GM08714 (cell line): ENCODE measurements at regions not wholly inside any gene's neighbourhood (a gene's known extent, or its start where the extent isn't known, plus 50 kb on each side); places are given as distances from the start of the nearest gene placed in this dataset.

Experiments used
- H3K4me3 ChIP-seq: fragments of 200-500 bp; sonication (Bioruptor generic); 2 replicates; pipeline ENCODE4 v1.5.1; 2014; ENCODE audit warnings: mild to moderate bottlenecking, low read length, inconsistent platforms
- ZNF274 ChIP-seq: IDR thresholded peaks from 2 replicates; pipeline ENCODE4 v1.6.1; 2012; ENCODE audit warnings: mild to moderate bottlenecking, low read depth, low read length

DNA sequence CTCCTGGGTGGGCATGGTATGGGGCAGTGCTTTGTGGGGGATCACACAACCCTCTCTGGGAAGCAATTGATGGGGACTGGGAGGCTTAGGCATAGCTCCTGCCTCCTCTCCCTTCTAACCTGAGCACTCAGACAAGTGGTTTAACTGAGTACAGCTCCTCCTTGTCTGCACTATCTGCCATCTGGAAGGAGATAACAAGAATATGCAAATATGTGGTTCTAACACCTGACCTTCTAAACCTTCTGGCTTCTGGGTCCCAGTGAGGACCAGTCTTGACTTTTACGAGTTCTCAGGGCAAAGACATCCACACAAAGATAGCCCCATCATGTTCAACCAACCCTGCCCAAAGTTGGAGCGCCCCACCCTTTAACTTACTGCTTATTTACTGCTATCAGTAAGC lies 381.0 kb upstream of the TSHZ3 start:
- no peak for TF ChIP-seq ZNF274
- H3K4me3 ChIP-seq: no peak overlapping the region

DNA sequence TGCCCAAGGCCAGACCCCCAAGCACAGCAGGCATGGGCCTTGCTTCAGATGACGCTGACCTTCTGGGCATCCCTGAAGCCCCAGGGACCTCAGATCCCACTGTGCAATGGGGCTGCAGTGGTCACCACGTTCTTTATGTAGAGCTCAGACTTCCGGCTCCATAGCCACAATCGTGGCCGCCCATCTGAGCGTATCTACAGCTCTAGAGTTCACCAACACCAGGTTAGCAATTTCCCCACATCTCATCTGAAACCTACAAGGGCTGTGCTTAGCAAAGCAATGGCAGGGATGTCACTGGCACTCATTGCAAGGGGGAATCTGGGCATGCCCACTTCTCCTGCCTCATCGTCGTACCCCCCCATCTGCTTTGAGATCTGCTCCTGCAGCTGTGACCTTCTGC lies 384.4 kb upstream of the TSHZ3 start:
- H3K4me3 ChIP-seq: no peak overlapping the region
- no peak for TF ChIP-seq ZNF274

DNA sequence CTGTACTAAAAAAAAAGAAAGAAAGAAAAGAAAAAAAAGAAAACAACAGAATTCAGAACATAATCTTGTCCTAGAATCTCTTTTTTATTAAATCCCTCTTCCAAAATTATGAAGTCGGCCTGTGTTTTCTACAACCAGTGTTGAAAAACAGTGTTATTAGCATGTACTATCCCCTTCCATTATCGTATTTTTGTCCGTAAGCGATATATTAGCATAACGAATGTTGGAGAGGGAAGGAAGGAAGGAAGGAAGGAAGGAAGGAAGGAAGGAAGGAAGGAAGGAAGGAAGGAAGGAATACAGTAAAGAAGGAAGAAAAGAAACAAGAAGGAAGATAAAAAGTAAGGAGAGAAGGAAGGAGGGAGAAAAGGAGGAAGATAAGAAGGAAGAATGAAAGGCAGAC lies 393.0 kb upstream of the TSHZ3 start:
- no peak for TF ChIP-seq ZNF274
- no peak overlapping the region for H3K4me3 ChIP-seq

DNA sequence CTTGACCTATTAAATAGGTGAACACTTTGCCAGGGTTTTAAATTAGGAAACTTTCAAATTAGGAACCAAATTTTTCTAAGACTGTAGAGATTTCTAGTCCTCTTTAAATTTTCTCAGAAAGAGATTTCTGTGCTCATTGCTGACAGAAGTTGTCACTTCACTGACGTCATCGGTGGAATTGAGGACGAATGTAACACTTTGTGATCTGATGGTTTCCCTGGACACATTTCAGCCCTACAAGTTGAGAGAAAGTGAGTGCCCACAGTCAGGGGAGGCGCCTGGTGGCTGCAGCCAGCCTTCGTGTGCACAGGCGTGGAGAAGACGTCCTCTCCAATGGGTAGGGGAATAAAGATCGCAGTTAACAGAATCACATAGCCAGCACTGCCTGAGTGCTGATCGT lies 396.5 kb upstream of the TSHZ3 start:
- H3K4me3 ChIP-seq: no peak overlapping the region
- no peak for TF ChIP-seq ZNF274

DNA sequence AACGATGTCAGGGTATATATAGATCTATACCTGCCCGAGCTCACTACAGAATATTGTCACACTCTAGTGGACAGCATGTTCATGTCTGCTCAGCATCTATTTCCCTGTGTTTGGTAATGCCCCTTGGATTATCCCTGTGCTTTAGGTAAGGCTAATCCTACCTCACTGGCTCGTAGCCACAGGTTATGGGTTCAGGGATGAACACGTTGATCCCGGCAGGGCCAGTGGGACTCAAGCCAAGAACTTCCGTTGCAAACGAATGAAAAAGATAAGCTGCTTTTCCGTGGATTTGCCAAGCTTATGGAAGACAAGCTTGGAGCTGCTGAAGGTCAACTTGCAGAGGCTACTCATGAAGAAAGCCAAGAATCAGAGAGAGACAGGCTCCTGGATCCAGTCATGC lies 400.0 kb upstream of the TSHZ3 start:
- no peak for TF ChIP-seq ZNF274
- H3K4me3 ChIP-seq: no peak overlapping the region

DNA sequence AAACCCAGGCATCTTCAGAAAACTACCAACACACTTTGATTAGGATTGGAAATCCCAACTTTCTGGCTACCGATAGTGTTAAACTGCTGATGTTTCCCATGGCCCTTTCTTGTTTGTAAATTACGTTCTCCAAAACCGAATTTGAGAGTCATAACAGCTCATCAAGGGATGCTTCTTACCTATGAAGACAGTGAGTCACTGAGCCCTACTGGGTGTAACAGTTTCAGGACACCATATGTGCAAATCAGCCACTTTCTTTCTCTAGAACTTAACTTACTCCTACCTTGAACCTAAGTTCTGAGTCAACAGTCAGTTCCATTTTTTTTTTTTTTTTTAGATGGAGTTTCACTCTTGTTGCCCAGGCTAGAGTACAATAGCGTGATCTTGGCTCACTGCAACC lies 410.1 kb upstream of the TSHZ3 start:
- H3K4me3 ChIP-seq: no peak overlapping the region

DNA sequence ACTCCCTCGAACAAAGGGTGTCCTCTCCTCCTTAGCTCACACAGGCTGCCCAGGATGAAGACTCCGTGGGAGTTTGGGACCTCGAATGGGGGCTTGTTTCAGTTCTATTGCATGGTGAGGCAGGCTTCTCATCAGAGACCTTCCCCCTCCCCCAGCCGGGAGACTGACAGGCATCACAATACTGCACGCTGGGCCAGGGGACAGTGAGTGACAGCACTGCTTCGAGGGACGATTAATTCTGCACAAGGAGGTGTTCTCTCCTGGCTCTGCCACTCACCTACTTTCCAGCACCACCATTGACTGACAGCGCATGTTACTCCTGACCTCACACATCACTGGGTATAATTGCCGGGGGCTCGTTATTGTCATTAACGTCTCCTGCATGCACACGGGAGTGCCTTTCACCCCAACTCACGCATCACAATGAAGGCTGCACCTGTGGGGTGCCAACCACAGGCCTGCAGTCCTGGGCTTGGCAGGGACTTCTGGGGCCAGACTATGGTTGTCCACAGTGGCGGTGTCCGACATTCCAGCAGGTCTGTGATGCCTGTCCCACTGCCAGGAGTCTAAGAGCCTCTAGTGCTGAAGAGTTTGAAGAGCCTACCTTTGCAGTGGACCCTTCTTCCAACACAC lies 412.2 kb upstream of the TSHZ3 start:
- no peak for TF ChIP-seq ZNF274
- H3K4me3 ChIP-seq: no peak overlapping the region

More for the DNA sequence above, 410.1 kb upstream of the TSHZ3 start:
- no peak for TF ChIP-seq ZNF274

DNA sequence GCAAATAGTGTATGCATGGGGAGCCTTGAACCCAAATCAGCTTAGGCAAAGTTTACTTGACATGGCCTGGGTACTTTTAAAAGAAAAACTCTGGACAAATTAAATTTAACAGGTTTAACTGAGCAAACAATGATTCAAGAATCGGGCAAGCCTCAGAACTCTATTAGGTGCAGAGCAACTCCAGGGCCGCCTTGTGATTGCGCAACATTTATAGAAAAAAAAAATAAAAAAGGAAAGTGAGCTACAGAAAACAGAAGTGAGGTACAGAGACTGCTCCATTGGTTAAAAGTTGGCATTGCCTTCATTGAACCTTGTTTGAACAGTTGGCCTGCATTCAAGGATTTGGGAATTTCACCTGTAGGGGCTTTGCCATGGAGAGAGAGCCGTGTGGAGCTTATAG lies 421.0 kb upstream of the TSHZ3 start:
- no peak for TF ChIP-seq ZNF274
- H3K4me3 ChIP-seq: no peak overlapping the region

DNA sequence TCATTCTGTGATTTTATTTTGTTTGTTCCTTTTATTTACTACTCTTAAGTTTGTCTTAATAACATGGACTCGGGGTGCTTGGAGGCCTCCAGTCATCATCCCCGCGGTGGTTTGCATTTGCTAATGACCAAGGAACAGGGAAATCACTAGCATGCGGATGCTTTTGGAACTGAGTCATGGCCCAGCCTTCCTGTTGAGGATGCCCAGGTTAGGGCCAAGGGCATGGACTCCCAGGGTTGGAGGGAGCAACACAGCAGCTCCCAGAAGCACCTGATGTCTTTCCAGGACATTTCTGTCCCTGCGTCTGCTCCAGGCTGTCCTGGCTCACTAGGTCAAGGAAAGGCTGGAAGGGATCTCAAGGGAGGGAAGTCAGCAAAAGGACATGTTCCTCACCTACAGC lies 423.7 kb upstream of the TSHZ3 start:
- no peak overlapping the region for H3K4me3 ChIP-seq
- TF ChIP-seq ZNF274: no peak

DNA sequence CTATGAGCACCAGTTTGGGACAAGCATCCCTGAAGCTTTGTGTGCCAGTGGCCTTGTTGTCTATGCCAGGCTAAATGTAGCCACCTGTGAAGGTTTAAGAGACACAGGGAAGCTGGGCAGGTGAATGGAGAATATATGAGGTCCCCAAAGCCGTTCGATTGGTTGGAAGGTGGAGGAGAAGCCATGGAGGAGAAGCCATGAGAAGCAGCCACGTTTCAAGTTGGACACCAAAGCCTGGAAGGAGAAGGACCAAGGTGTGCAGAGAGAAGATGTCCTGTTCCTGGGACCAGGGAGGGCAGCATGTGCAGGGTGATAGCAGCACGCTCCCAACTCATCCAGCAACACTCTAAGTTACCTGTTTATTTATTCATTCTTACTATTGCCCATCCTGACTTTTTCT lies 432.3 kb upstream of the TSHZ3 start:
- TF ChIP-seq ZNF274: no peak
- H3K4me3 ChIP-seq: no peak overlapping the region

DNA sequence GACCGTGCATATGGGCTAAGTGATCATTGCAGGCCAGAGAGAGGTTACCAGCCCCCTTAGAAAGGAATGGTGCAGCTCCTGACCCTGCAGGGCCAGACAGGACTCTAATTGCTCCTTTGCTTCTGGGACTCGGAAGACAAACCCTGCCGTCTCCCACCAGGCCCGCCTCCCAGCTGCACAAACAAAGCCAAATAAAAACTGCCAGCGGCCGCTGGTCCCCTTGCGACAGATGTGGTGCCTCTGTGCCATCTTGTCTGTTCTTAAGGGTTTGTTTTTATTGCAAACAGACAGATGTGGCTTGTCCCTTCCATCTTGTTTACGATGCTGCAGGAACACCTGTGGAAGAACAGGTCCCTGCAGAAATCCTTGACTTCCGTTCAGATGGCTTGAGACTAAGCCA lies 434.4 kb upstream of the TSHZ3 start:
- no peak for TF ChIP-seq ZNF274
- H3K4me3 ChIP-seq: no peak overlapping the region

DNA sequence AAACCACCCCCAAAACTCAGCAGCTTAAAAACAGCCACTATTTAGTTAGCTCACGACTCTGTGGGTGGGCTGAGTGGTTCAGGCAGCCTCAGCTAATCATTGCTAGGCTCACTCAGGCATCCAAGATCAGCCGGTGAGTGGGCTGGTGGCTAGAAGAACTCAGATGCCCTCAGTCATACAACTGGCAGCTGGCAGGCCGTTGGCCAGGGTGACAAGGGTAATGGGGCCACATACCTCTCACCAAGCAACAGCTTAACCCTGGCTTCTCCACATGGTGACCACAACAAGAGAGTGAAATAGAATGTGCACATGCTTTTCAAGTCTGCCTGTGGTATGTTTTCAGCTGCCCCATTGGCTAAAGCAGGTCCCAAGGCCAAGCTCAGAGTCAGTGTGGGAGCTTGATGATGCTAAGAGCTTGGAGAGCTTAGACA lies 435.4 kb upstream of the TSHZ3 start:
- H3K4me3 ChIP-seq: no peak overlapping the region
- no peak for TF ChIP-seq ZNF274

DNA sequence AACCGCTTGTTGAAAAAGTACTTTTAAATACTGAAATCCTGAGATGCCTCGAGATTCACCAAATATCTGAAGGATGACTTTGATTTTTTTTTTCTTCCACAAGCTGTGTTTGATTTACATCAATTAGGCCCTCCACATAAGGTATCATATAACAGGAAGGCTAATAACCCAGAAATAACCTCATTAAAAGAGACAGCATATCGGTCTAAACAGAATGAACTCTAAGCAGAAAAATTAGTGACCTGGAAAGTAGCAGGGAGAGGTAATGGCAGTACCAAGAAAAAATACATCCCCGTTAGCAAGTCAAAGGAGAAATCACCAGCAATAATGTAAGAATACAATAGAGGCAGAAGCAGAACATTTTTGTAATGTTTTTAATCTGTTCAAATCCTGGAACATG lies 452.4 kb upstream of the TSHZ3 start:
- TF ChIP-seq ZNF274: no peak
- no peak overlapping the region for H3K4me3 ChIP-seq

DNA sequence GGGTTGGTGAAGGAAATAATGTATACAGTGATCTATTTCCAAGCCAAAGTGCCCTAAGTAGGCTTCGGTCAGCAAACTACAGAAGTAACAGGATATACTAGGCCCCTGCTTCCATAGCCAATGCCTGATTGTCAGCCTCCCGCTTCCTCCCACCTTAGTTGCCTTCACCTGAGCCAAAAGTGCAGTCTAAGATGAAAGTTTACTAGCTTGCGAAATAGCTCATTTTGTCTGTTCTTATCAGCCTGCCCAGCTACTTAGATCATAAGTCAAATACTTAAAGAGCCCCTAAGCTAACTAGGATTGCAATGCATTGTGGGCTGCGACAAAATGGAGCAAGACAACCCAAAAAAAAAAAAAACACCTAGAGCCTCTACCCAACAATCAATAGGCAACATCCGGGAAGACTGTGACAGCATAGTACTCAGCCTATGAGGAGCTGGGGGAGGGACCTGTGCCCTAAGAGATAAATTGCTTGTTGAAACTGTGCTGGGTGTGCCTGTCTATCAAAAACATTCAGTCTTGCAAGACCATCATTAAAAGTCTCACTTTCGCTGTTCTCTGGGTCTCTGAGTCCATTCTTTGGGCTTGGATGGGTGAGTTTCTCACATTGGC lies 454.7 kb upstream of the TSHZ3 start:
- no peak for TF ChIP-seq ZNF274

DNA sequence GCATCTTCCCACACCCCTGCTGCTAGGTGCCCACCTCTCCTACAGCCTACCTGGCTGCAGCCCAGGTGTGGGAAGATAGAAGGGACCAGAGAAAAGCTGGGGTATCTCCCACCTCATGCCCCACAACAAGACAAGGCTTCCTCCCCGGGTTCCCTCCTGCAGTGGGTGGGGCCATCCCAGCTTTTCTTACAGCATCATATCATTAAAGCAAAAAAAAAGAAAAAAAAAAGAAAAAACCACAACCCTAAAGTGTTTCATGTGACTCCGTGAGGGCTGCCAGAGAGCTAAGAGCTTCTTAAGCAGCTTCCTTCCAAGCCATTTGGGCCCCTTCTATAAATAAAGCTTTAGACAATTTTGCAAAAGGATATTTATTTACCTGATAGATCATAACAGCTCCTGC lies 455.4 kb upstream of the TSHZ3 start:
- no peak for TF ChIP-seq ZNF274
- H3K4me3 ChIP-seq: no peak overlapping the region

More for the DNA sequence above, 454.7 kb upstream of the TSHZ3 start:
- H3K4me3 ChIP-seq: no peak overlapping the region
